NCI-H187 treated with DMSO at 0.1 percent for 48 hours (cell line): ENCODE measurements at regions not wholly inside any gene's neighbourhood (a gene's known extent, or its start where the extent isn't known, plus 50 kb on each side); places are given as distances from the start of the nearest gene placed in this dataset.

Source experiments
- DNase-seq: peaks from one replicate; lab custom pipeline; 2025; lab: John Stamatoyannopoulos, UW

GRCh38 chr7:115127399-115128021, 205.6 kb downstream of the MDFIC start:
- DNase-seq: no peak

GRCh38 chr7:115125750-115126149, 203.9 kb downstream of the MDFIC start:
- DNase-seq: no peak

- no peak for DNase-seq
These were observed 203.4 kb downstream of the MDFIC start for GRCh38 chr7:115125312-115125711.

DNA sequence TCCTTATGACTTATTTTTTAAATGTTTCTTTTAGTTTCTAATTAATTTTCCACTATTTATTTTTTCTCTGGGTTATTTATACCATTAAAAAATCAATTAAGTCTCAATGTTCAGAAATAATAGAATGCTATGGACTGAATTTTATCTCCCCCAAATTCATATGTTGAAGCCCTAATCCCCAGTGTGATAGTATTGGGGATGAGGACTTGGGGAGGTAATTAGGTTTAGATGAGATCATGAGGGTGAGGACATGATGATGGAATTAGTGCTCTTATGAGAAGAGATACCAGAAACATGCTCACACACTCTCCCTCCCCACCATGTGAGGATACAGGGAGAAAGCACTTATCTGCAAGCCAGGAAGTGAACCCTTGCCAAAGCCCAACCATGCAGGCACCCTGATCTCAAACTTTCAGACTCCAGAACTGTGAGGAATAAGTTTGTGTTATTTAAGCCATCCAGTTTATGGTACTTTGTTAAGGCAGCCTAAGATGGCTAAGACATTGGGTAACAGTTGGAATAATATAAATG, 202.6 kb downstream of the MDFIC start:
- DNase-seq: no peak

DNA sequence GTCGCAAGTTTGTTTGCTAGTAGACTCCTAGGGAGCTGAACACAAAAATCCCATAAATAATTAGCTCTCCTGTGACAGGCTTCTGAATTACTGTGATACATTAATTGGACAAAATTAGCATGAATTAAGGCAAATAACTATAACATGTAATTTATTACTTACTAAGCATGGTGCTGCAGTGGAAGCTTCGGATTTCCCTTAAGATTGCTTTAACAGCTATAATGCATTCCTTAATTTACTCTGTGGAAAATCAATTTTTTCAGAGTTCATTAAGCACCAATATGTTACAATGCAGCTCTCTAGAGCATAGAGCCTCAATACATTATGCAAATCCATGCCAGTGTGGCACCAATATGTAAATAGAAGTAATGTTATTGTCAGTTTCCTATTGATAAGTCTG, 201.5 kb downstream of the MDFIC start:
- no peak for DNase-seq

DNA sequence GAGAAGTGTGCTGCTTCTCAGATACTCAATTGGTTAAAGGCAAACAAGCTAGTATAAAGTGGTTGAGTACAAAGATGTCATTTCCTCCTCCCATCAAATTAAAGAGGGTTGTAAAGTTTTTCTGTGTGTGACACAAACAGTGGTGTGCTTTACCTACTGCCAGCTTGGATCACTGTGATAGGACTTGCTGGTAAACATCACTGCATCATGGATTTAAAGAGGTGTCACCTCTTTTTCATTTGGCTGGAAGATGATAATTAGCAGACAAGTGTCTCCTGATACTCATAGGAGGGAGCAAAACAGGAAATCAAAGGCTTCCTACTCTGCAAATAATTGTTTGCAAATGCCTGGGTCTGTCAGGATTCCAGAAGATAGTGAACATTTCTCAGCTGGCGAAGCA, 200.5 kb downstream of the MDFIC start:
- DNase-seq: no peak

DNA sequence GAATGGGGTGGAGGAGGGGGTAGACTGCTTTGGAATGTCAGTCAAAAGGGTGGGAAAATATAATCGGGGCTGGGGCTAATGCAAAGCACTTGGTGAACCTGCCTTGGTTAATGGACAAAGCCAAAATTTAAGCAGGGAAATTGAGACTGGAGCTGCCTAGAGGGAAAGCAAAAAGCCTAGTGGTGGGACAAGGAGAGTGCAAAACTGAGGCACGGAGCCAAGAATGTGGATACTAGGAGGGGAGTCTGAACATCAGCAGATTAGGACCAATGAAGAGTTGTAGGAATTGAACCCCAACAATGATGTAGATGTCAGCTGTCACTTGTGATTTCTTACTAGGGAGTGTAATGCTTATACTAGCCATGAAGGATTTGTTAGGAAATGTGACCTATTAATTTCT, 195.9 kb downstream of the MDFIC start:
- no peak for DNase-seq

- DNase-seq: no peak
These were observed 195.2 kb downstream of the MDFIC start for GRCh38 chr7:115116773-115117715.

- no peak for DNase-seq
These were observed 191.9 kb downstream of the MDFIC start for GRCh38 chr7:115113776-115114175.

DNA sequence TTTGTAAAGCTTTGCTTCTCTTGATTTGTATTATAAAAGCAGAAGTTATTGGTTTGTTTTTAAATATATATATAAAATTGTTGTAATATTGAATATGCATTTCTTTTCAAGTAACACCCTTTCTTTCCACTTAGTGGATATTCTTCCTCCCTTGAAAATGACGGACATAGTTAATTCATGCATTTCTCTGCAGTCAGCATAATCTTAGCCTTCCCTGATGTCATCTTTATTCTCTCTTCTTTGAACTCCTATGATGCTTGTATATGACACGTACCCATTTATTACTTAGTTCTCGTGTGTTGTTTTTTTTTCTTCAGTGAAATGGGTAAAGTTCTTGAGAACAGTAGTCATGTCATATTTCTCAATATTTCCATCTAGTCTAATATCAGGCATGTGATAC, 191.2 kb downstream of the MDFIC start:
- DNase-seq: no peak

DNA sequence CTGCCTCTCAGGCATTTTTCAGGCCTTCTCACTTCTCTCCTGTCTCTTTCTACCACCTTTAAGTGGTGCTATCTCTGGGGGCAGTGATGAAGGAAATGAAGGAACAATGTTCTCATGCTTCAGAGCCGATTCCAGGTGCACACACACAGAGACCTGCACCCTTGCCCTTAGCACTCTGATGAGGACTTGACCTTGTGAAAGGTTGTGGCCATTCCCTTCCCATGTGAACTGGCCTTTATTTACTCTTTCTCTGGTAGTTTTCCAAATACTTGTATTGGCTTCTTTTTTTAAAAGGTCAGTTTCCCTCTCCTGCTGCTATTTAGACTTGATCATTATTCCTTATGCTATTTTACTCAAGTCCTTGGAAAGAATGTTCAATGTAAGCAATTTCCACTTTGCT, 188.6 kb downstream of the MDFIC start:
- no peak for DNase-seq

DNA sequence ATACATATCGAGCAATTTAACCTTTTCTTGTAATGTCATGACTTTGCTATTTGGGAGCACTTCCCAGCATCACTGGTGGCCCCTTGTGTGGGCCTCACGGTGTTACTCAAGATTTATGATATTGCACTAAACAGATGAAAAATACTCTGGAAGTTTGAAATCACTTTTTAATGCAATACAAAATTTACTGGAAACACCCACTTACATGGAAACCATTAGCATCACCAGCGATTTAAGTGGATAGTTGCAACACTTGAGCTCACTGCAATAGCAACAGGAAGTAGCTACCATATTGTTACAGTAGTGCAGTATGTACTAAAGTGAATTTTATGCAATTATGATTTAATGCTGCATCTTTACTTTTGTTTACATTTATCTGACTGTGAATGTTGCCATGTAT, 184.4 kb downstream of the MDFIC start:
- no peak for DNase-seq

DNA sequence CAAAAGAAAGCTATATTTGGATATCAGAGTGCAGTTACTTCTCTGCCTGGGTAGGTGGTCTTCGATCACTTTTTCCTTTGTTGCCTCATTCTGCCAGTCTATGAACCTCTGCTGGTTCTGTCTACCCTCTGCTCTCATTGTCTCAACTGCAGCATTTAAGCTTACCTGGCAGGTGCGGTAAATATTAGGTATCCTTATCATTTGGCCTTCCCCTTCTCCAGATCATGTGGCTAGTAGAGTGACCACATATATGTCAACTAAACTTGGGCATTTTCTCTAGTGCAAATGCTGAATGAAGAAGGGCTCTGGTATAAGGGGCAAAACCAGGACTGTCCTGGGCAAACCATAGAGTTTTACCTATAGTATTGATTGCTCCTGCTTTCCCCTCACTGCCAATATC, 180.8 kb downstream of the MDFIC start:
- no peak for DNase-seq

DNA sequence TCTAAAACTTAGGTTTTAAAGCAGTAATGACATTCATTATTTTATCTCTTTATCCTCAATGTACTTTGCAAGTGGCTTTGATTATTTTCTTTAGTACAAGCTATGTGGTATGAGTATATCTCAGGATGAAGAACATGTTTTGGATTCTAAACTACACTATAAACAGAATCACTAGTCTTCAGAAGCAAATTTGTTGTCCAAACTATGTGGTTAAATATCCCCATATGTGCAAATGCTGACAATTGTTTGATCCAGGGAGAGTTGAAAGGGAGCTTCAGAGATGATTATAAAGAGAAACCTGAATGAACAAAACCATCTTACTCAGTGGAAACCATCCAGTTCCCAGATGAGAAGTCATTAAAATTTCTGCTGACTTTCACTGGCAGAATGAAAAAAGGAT, 179.3 kb downstream of the MDFIC start:
- DNase-seq: no peak

DNA sequence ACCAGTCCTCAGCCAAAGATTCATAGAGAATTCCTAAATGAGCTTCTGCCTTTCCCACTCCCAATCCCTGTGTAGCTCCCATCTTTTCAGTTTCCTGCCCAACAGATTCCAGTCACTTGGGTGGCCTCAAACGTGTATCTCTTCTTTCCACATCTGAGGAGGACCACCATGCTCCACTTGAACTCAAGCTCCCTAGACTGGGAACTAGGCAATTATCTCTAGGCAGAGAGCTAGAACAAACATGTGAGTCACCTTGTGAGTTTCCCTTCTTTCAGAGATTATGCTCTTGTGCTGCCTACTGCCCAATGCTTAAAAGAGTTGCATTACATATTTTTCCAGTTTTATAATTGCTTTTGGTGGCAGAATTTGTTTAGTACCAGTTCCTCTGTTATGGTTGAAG, 178.0 kb downstream of the MDFIC start:
- no peak for DNase-seq

DNA sequence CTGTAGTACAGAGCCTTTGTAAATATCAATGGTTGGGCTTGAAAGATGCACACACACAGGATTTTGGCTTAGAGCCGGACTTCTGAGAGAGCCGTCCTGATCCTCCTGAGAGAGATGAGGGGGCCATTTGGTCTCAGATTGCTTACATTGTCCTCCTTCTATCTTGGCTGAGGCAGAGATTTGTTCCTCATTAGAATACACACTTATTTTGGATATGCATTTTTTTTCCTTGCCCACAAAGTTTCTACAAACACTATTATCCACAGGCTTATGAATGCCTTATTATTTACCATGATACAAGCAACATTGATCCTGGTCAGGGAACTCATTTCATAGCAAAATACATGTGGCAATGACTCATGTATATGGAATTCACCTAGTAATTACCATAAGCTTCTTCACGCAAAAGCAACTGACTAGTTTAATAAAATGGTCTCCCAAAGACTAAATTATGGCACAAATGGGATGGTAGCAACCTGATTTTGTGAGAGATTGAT, 175.3 kb downstream of the MDFIC start:
- DNase-seq: no peak

DNA sequence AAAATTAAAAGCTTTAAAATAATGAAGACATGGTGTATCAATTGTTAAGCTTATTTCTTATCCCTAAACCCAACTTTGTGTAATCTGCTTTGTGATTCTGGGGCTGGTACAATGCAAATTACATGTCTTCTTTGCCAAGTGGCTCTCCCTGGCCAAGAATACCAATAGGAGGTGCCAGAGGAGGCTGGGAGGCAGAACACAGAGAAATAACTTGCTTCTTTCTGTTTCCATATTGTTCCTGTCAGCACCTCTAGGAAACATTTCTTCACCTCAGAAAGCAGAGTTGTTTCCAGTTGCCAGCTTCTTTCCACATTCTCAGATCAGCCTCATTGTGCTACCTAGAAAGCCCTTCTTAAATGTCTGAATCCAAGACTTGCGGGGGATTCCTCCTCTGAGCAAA, 174.4 kb downstream of the MDFIC start:
- DNase-seq: no peak

- DNase-seq: no peak
These were observed 172.3 kb downstream of the MDFIC start for GRCh38 chr7:115094163-115094562.

- no peak for DNase-seq
These were observed 167.0 kb downstream of the MDFIC start for GRCh38 chr7:115088893-115089292.

- no peak for DNase-seq
These were observed 165.5 kb downstream of the MDFIC start for GRCh38 chr7:115087437-115087836.

- no peak for DNase-seq
These were observed 164.4 kb downstream of the MDFIC start for GRCh38 chr7:115086146-115086841.

DNA sequence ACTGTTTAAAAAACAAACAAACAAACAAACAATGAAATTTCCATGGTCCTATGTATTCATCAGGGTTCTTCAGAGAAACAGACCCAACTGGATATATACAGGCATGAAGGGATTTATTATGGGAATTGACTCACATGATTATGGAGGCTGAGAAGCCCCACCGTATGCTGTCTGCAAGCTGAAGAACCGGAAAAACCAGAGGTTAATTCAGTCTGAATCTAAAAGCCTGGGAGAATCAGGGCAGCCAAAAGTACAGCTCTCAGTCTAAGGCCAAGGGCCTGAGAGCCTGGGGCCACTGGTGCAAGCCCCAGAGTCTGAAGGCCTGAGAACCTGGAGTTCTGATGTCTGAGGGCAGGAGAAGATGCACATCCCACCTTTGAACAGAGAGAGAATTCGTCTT, 163.5 kb downstream of the MDFIC start:
- no peak for DNase-seq

DNA sequence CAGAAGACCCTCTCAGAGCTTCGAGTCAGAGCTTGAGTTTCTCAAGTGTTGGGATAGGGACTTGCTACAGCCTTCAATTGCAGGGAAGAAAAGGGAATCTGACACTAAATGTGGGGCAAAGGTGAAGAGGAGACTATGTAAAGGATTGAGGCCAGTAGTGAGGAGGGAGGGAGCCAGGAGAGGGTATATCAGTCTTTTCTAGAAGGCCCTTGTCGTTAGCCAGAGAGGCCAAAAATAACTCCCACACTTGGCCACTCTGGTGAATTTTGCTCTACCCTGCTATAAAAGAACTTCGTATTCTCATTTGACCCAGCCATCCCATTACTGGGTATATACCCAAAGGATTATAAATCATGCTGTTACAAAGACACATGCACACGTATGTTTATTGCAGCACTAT, 162.0 kb downstream of the MDFIC start:
- DNase-seq: no peak
